ENCODE measurements at regions not wholly inside any gene's neighbourhood (a gene's known extent, or its start where the extent isn't known, plus 50 kb on each side); places are given as distances from the start of the nearest gene placed in this dataset.

- DNase-seq (ENCODE audit: low read depth), result no peak
Measured at GRCh38 chr13:33518452-33518851, 232.9 kb upstream of the STARD13 start.

- peak; percentile 65 for DNase-seq (ENCODE audit: low read depth)
Measured at GRCh38 chr13:33519561-33520467, 234.3 kb upstream of the STARD13 start.

DNA sequence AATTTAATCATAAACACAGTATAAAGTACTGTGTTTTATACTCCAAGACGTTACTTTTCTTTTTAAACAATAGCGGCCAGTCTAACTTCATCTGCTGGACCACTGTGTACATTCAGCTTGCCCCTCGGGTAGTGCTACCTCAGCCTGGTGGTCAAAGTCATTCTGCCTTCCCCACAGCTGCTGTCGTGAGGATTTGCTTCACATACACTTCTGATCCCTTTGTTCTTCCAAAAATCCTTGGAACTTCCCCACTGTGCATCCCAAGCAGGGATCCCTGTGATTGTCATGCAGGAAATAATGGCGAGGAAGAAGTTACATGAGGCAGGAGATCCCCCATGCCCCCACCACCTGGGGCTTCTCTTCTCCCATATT lies 234.9 kb upstream of the STARD13 start:
- DNase-seq (ENCODE audit: low read depth), result no peak

GRCh38 chr13:33524086-33524485 lies 238.5 kb upstream of the STARD13 start:
- peak; percentile 76 for DNase-seq (ENCODE audit: low read depth)

DNA sequence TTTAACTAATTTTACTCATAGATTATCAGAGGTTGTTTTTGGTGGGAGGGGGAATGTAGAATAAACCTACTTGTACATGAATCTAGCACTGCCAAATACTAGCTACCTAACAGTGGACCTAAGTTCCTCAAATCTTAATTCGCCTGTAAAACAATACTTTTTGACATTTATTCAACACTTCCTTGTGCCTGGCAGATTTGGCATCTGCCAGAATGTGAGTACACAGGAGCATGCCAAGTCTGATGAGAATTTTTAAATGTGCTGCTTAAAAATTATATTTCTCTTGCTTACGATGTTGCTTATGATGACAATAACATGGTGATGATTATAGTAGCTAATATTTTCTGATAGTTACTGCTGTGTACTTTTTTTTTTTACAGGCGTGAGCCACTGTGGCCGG lies 240.2 kb upstream of the STARD13 start:
- no peak for DNase-seq (ENCODE audit: low read depth)

GRCh38 chr13:33526718-33527117 lies 241.2 kb upstream of the STARD13 start:
- DNase-seq (ENCODE audit: low read depth), result no peak

GRCh38 chr13:33528896-33529295 lies 243.3 kb upstream of the STARD13 start:
- no peak for DNase-seq (ENCODE audit: low read depth)

DNA sequence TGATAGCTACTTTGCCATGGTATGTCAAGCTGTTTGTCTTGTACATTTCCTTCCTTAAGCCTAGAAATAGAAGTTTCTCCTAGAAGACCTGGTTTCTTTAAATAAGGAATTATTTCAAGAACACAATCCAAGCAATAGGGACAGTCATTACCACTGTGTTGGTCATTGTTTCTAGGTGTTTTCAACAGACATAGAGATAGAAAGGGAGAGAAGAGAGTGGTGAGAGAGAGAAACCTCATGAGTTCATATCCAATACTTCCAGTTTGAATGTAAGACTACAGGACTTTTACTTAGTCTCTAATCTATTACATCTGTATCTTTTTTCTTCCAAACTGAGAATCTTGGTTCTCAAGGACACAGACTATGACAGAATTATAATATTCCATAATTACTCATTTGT lies 245.9 kb upstream of the STARD13 start:
- DNase-seq (ENCODE audit: low read depth), result no peak

- DNase-seq (ENCODE audit: low read depth), result no peak
Measured at GRCh38 chr13:33535061-33535460, 249.5 kb upstream of the STARD13 start.

DNA sequence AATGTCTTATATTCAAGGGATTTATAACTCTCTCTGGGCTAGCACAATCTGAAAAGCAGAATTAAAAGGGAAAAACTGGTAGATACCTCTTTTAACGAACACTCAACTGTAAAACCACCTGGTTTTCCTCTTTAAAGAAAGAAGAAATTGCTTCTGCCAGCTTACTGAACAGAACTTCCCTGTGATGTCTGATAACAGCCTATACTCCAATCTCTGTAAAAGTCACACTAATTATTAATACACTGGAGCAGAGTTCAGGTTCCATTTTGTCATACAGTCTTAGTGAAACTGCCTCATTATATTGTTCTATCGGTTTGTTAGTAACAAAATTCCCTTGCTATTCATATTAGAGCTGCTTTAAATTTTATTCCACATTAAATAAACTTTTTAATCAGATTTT lies 251.0 kb upstream of the STARD13 start:
- DNase-seq (ENCODE audit: low read depth), result no peak

GRCh38 chr13:33537026-33537425 lies 251.5 kb upstream of the STARD13 start:
- DNase-seq (ENCODE audit: low read depth), result peak; percentile 74

DNA sequence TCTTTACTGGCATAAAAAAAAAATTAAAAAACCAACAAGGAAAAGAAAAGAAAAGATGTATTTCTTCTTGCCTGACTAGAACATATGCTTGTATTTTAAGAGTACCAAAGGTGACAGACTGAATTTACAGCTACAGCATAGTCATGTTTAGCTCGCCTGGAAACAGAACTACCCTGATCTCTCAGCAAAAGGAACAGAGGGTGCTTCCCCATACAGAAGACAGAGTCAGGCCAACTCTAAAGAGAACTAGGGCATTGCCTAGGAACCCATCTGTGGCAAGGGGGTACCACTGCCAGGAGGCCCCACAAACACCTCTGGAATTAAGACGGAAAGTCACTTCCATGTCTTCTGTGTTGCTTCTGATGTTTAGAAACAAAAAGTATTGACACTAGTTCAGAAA lies 252.1 kb upstream of the STARD13 start:
- DNase-seq (ENCODE audit: low read depth), result peak; percentile 26

DNA sequence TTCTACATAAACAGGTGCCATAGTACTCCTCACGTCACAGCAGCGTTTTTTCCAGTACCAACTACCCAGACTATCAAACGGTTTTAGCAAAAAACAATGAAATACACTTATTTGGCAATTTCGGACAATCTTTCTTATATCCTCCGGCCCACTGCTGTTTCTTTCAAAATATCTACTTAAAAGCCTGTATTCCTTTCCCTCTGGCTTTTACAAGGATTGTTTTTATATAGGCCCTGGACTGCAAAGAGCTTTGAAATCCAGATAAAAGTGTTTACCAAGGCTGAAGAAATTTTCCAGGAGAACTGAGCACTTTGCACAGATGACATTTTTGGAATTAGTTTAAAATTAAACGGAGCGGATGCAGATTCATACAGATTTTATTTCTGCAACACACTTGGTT lies 255.9 kb upstream of the STARD13 start:
- DNase-seq (ENCODE audit: low read depth), result no peak

DNA sequence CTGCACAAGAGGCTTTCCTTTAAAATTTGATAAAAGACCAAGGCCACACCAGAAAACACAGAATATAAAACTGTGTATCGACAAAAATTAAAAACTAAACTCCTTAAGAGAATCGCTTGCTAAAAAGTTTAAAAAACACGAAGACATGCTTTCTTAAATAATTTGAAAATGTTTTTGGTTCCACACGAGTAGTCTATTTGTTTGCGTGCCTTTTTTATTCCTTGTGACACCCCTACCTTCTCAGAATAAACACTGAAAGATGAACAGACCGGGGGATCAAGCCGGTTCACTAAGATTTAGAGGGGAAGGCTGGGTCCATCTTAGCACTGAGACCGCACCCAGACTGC lies 256.4 kb upstream of the STARD13 start:
- DNase-seq (ENCODE audit: low read depth), result no peak

DNA sequence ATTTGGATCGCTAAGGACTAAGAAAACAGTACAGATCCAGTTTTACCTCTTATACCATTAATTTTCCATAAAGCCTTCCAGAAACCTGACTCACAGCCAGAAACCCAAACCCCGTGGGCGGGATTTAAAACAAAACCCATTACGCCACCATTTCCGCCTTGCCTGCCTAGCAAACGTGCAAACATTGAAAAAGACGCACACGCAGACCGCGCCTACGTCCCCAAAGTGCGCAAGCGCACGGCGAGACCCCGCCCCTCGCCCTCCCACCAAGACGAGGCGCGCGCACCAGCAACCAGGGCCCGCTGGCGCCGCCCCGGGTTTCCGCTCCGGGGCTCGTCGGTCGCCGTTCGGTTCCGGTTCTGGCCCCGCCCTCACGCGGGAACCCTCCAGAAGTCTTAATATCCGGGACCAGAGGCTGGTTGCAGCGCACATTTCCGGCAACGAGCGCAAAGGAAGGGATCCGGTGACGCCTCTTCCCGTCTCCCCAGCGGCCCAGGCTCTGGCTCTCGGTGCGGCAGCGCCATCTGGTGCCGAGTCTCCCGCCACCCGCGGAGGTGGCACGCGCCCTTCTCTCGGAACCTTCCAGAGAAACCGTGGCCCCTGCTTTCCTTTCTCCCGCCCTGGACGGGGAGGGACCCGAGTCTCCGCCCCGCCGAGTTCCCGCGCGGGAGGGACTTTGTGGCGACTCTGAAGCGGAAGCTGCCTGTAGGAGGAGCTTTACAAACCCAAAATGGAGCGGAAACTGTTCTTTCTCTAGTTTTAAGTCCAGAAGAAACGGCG lies 256.9 kb upstream of the STARD13 start:
- DNase-seq (ENCODE audit: low read depth), result peak; percentile 99

- no peak for DNase-seq (ENCODE audit: low read depth)
Measured at GRCh38 chr13:33543089-33543459, 257.5 kb upstream of the STARD13 start.

DNA sequence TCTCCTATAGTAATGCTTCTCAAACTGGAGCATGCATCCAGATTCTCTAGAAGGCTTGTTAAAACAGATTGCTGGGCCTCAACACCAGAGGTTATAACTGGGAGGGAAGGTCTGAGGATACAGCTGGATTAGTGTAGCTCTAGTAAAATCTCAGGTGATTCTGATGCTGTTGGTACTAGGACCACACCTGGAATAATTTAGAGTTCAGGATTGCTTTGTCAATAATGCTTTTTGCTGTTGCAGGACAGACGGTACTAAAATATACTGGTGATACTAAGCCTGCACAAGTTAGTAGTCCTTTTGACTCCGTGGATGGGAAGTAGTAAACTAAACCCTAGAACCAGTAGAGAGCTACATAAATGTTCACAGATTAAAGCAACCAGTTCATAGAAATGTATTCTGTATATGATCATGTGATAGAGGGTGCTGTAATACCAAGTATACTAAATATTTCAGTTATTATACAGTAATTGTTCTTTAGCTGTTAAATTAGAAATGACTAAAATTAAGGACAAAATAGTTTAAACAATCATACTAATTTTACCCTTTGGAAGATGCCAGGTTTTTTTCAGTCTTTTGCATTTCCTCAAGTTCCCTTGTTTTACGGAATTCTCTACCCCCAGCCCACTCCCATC lies 258.2 kb upstream of the STARD13 start:
- DNase-seq (ENCODE audit: low read depth), result no peak

- no peak for DNase-seq (ENCODE audit: low read depth)
Measured at GRCh38 chr13:33544308-33544707, 258.8 kb upstream of the STARD13 start.

DNA sequence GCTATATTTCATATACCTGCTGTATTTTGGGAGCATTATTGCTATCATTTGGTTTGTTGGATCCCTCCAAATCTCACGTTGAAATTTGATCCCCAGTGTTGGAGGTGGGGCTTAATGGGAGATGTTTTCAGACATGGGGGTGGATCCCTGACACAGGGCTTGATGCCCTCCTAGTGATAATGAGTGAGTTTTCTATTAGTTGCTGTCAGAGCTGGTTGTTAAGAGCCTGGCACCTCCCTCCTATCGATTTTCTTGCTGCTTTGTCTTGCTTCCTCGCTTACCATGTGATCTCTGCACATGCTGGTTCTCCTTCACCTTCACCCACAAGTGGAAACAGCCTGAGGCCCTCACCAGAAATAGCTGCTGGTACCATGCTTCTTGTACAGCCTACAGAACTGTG lies 259.9 kb upstream of the STARD13 start:
- no peak for DNase-seq (ENCODE audit: low read depth)

GRCh38 chr13:33547035-33547434 lies 261.5 kb upstream of the STARD13 start:
- DNase-seq (ENCODE audit: low read depth), result no peak

DNA sequence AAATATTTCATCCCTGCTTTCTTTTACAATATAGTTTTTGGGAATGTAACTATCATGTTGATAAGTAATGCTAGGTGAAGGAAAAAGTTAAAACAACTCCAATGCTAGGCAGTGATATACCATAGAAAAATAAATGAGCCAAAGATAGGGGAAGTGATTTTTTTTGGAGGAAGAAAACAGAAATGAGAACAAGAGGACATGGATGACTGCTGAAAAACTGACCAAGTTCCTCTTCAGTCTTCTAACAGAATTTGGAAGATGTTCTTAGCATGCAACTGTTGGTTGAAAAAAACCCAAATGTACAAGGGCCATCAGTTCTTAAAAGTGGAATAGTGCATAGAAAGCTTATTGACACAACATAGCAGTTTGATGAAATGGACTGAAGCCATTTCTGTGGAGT lies 262.5 kb upstream of the STARD13 start:
- no peak for DNase-seq (ENCODE audit: low read depth)

DNA sequence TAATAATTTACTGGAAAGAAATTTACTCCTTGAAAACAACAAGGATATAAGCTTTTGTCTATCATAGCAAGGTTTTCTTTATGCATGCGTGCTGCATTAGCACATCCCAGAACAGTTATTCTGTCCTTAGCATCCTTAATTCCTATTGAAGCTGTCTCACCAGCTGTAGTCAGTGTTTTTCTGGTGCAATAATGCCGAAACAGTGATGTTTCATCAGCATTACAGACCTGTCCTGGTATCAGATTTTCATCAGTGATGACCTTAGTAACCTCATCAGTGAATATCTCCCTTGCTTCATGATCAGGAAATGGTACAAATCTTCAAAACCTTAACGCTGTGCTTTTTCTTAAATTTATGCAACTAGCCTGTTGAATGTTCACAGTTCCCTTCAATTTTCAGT lies 264.7 kb upstream of the STARD13 start:
- no peak for DNase-seq (ENCODE audit: low read depth)

DNA sequence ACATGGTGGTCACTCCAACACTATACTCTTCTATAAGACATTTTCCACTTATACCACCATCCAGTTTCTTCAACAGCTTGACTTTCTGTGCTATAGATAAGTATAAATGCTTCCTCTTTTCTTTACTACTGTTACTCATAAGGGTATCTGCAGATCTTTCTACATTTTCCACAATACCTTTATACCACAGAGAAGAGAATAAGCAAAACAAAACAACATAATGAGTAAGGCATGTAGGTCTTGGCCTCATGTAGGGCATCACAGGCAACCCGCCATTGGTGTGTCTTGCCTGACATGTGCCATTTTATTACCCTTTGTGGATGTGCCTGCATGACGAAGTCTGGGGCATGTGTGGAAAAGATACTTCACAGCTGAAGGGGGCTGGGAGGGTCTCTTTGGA lies 265.3 kb upstream of the STARD13 start:
- no peak for DNase-seq (ENCODE audit: low read depth)
